ENCODE measurements at regions not wholly inside any gene's neighbourhood (a gene's known extent, or its start where the extent isn't known, plus 50 kb on each side); places are given as distances from the start of the nearest gene placed in this dataset.

GRCh38 chr21:15119486-15119885 lies 54.7 kb upstream of the NRIP1 start:
- no peak for TF ChIP-seq CTCF (IDR thresholded peaks at IDR 0.05)
- no peak for TF ChIP-seq POLR2AphosphoS5 (IDR thresholded peaks at IDR 0.05; ENCODE audit: low read depth, low read length)
- TF ChIP-seq SIN3A (IDR thresholded peaks at IDR 0.05; ENCODE audit: borderline replicate concordance, insufficient read depth, low read depth, low read length): no peak
- TF ChIP-seq REST (IDR thresholded peaks at IDR 0.05; ENCODE audit: insufficient read depth in 1 of 2, low read depth in 2 of 2, low read length in 1 of 2): no peak

All from Panc1 (cell line).